Liver (tissue), 8 donors: ENCODE measurements at regions not wholly inside any gene's neighbourhood (a gene's known extent, or its start where the extent isn't known, plus 50 kb on each side); places are given as distances from the start of the nearest gene placed in this dataset.

Experiments
- DNase-seq: peaks from one replicate; pipeline ENCODE4 v3.0.0-alpha.2; 2017; ENCODE audit warnings: low spot score
- H3K27ac ChIP-seq, 2 donors: one replicate each; pipeline ENCODE4 v1.7.0; 2013; ENCODE audit warnings: inconsistent platforms in 2 of 2, low read length in 2 of 2, control low read depth in 1 of 2, low read depth in 1 of 2, mild to moderate bottlenecking in 1 of 2
- H3K27me3 ChIP-seq, 4 donors: one replicate each; pipeline versions ENCODE4 v1.6.1 to v1.7.0; 2013; ENCODE audit warnings: low read length in 3 of 4, inconsistent platforms in 1 of 4, mild to moderate bottlenecking in 1 of 4, moderate library complexity in 1 of 4; ENCODE audit not compliant: control insufficient read depth in 4 of 4, insufficient read depth in 4 of 4
- H3K36me3 ChIP-seq, 4 donors: one replicate each; pipeline versions ENCODE4 v1.6.1 to v1.7.0; 2013; ENCODE audit warnings: low read length in 3 of 4, mild to moderate bottlenecking in 3 of 4, low read depth in 1 of 4, moderate library complexity in 1 of 4; ENCODE audit not compliant: control insufficient read depth in 4 of 4, insufficient read depth in 3 of 4
- H3K4me1 ChIP-seq, 4 donors: one replicate each; pipeline versions ENCODE4 v1.6.1 to v1.7.0; 2013; ENCODE audit warnings: low read length in 3 of 4, mild to moderate bottlenecking in 3 of 4, moderate library complexity in 1 of 4; ENCODE audit not compliant: control insufficient read depth in 4 of 4, insufficient read depth in 4 of 4
- H3K4me3 ChIP-seq, 3 donors: one replicate each; pipeline versions ENCODE4 v1.6.1 to v1.7.0; 2013; ENCODE audit warnings: low read length in 3 of 3, control low read depth in 1 of 3, low read depth in 1 of 3, mild to moderate bottlenecking in 1 of 3
- H3K9ac ChIP-seq, 2 donors: one replicate each; pipeline ENCODE4 v1.7.0; 2013; ENCODE audit warnings: low read length in 2 of 2, mild to moderate bottlenecking in 2 of 2, moderate library complexity in 2 of 2, control low read depth in 1 of 2, low read depth in 1 of 2
- H3K9me3 ChIP-seq, 4 donors: one replicate each; pipeline versions ENCODE4 v1.6.1 to v1.7.0; 2013; ENCODE audit warnings: low read length in 3 of 4; ENCODE audit not compliant: control insufficient read depth in 4 of 4
- ATF3 ChIP-seq: IDR thresholded peaks from 2 replicates; pipeline ENCODE4 v1.6.1; 2016; ENCODE audit warnings: antibody characterized with exemption
- CTCF ChIP-seq: fragments of 150-350 bp; IDR thresholded peaks from 2 replicates; pipeline ENCODE4 v1.5.1; 2017; ENCODE audit warnings: improper control_type of control experiment, low read depth, low read length; ENCODE audit not compliant: missing input control
- EGR1 ChIP-seq, 2 donors: IDR thresholded peaks; 2 replicates each; pipeline ENCODE4 v1.6.1; 2016 to 2018; ENCODE audit warnings: antibody characterized with exemption in 2 of 2, low read depth in 2 of 2
- FOXA1 ChIP-seq: IDR thresholded peaks from 2 replicates; pipeline ENCODE4 v1.6.1; 2016; ENCODE audit warnings: antibody characterized with exemption
- FOXA2 ChIP-seq: IDR thresholded peaks from 2 replicates; pipeline ENCODE4 v1.6.1; 2016; ENCODE audit warnings: antibody characterized with exemption
- GABPA ChIP-seq, 2 donors: IDR thresholded peaks in 1 of 2; conservative IDR thresholded peaks in 1 of 2; 2 replicates each; pipeline ENCODE4 v1.6.1; 2016; ENCODE audit warnings: antibody characterized with exemption in 2 of 2, mild to moderate bottlenecking in 1 of 2, moderate library complexity in 1 of 2
- HNF4A ChIP-seq, 2 donors: conservative IDR thresholded peaks; 2 replicates each; pipeline ENCODE4 v1.6.1; 2016; ENCODE audit warnings: antibody characterized with exemption in 2 of 2, mild to moderate bottlenecking in 2 of 2
- HNF4G ChIP-seq: IDR thresholded peaks from 2 replicates; pipeline ENCODE4 v1.6.1; 2016; ENCODE audit warnings: antibody characterized with exemption
- JUND ChIP-seq, 2 donors: IDR thresholded peaks; 2 replicates each; pipeline ENCODE4 v1.6.1; 2016; ENCODE audit warnings: antibody characterized with exemption in 2 of 2
- NR2F2 ChIP-seq: IDR thresholded peaks from 2 replicates; pipeline ENCODE4 v1.6.1; 2016; ENCODE audit warnings: antibody characterized with exemption
- RAD21 ChIP-seq, 2 donors: IDR thresholded peaks; 2 replicates each; pipeline ENCODE4 v1.6.1; 2016; ENCODE audit warnings: antibody characterized with exemption in 2 of 2, mild to moderate bottlenecking in 2 of 2
- RXRA ChIP-seq, 2 donors: IDR thresholded peaks; 2 replicates each; pipeline ENCODE4 v1.6.1; 2017 to 2018; ENCODE audit warnings: antibody characterized with exemption in 2 of 2, mild to moderate bottlenecking in 1 of 2
- SP1 ChIP-seq: IDR thresholded peaks from 2 replicates; pipeline ENCODE4 v1.6.1; 2018; ENCODE audit warnings: antibody characterized with exemption, mild to moderate bottlenecking
- TAF1 ChIP-seq: conservative IDR thresholded peaks from 2 replicates; pipeline ENCODE4 v1.6.1; 2016; ENCODE audit warnings: antibody characterized with exemption, mild to moderate bottlenecking
- YY1 ChIP-seq: IDR thresholded peaks from 2 replicates; pipeline ENCODE4 v1.6.1; 2016; ENCODE audit warnings: antibody characterized with exemption, mild to moderate bottlenecking
- WGBS: extraction: QIAGEN DNeasy Blood & Tissue Kit; methylation state at CpG from one replicate; pipeline ENCODE4 v1.1.7; 2013; 5-methylcytosine and 5-hydroxymethylcytosine counted together
- TF ChIP-seq, protein P1 (sequence below): IDR thresholded peaks from 2 replicates; pipeline ENCODE4 v1.6.1; 2016; ENCODE audit warnings: antibody characterized with exemption
- TF ChIP-seq, protein P2 (sequence below): IDR thresholded peaks from 2 replicates; pipeline ENCODE4 v1.6.1; 2016; ENCODE audit warnings: antibody characterized with exemption
- TF ChIP-seq, protein P3 (sequence below): IDR thresholded peaks from 2 replicates; pipeline ENCODE4 v1.6.1; 2016; ENCODE audit warnings: antibody characterized with exemption, mild to moderate bottlenecking
- donor health status: healthy.
- donor health status: healthy.
- donor health status: healthy.
- donor health status: healthy.
- donor health status: healthy.

DNA sequence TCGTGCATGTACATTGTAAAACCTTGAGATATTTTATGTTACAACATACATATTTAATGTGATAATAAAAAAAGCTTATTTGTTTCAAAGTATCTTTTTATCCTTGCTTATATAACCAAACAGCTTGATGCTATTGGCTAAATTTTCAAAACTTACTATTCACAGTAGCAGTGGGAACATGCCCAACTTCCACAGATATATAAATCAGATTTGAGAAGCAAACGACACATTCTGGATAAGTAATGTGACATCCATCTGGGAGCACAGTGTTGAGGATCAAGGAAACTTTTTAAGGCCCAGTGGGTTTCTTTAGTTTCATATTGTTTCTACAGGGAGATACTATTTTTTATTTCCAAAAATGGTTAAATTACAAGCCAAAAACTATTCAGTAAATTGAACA, 350.7 kb downstream of the SEC23A start:
- no peak overlapping the region for H3K4me3 ChIP-seq

More for the DNA sequence above, 350.7 kb downstream of the SEC23A start:
- no peak overlapping the region for H3K27ac ChIP-seq
- WGBS, result 76% methylated on average over 2 of the region's 2 CpGs
- H3K9me3 ChIP-seq, result no peaks in the 10 kb centered on the region
- H3K9ac ChIP-seq, result no peak overlapping the region
- TF ChIP-seq HNF4G (no peak), FOXA1 (no peak), RXRA (IDR thresholded peaks at IDR 0.05) (no peak), GABPA (IDR thresholded peaks at IDR 0.05 in 1 of 2, conservative IDR thresholded peaks at IDR 0.05 in 1 of 2) (no peak), CTCF (no peak), RAD21 (IDR thresholded peaks at IDR 0.05) (no peak), TAF1 (no peak), JUND (IDR thresholded peaks at IDR 0.05) (no peak), NR2F2 (no peak), SP1 (no peak), FOXA2 (no peak), EGR1 (IDR thresholded peaks at IDR 0.05; ENCODE audit: low read depth in 2 of 2) (no peak), HNF4A (conservative IDR thresholded peaks at IDR 0.05) (no peak), YY1 (no peak), ATF3 (no peak)
- TF ChIP-seq, protein P1, sequence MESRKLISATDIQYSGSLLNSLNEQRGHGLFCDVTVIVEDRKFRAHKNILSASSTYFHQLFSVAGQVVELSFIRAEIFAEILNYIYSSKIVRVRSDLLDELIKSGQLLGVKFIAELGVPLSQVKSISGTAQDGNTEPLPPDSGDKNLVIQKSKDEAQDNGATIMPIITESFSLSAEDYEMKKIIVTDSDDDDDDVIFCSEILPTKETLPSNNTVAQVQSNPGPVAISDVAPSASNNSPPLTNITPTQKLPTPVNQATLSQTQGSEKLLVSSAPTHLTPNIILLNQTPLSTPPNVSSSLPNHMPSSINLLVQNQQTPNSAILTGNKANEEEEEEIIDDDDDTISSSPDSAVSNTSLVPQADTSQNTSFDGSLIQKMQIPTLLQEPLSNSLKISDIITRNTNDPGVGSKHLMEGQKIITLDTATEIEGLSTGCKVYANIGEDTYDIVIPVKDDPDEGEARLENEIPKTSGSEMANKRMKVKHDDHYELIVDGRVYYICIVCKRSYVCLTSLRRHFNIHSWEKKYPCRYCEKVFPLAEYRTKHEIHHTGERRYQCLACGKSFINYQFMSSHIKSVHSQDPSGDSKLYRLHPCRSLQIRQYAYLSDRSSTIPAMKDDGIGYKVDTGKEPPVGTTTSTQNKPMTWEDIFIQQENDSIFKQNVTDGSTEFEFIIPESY, result no peak
- TF ChIP-seq, protein P2, sequence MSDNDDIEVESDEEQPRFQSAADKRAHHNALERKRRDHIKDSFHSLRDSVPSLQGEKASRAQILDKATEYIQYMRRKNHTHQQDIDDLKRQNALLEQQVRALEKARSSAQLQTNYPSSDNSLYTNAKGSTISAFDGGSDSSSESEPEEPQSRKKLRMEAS, result no peak
- TF ChIP-seq, protein P3, sequence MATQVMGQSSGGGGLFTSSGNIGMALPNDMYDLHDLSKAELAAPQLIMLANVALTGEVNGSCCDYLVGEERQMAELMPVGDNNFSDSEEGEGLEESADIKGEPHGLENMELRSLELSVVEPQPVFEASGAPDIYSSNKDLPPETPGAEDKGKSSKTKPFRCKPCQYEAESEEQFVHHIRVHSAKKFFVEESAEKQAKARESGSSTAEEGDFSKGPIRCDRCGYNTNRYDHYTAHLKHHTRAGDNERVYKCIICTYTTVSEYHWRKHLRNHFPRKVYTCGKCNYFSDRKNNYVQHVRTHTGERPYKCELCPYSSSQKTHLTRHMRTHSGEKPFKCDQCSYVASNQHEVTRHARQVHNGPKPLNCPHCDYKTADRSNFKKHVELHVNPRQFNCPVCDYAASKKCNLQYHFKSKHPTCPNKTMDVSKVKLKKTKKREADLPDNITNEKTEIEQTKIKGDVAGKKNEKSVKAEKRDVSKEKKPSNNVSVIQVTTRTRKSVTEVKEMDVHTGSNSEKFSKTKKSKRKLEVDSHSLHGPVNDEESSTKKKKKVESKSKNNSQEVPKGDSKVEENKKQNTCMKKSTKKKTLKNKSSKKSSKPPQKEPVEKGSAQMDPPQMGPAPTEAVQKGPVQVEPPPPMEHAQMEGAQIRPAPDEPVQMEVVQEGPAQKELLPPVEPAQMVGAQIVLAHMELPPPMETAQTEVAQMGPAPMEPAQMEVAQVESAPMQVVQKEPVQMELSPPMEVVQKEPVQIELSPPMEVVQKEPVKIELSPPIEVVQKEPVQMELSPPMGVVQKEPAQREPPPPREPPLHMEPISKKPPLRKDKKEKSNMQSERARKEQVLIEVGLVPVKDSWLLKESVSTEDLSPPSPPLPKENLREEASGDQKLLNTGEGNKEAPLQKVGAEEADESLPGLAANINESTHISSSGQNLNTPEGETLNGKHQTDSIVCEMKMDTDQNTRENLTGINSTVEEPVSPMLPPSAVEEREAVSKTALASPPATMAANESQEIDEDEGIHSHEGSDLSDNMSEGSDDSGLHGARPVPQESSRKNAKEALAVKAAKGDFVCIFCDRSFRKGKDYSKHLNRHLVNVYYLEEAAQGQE, result no peak
- no peaks in the 10 kb centered on the region for H3K4me1 ChIP-seq
- no peaks in the 10 kb centered on the region for H3K27me3 ChIP-seq
- no peak for DNase-seq
- no peaks in the 10 kb centered on the region for H3K36me3 ChIP-seq
